ENCODE measurements at regions not wholly inside any gene's neighbourhood (a gene's known extent, or its start where the extent isn't known, plus 50 kb on each side); places are given as distances from the start of the nearest gene placed in this dataset.

DNA sequence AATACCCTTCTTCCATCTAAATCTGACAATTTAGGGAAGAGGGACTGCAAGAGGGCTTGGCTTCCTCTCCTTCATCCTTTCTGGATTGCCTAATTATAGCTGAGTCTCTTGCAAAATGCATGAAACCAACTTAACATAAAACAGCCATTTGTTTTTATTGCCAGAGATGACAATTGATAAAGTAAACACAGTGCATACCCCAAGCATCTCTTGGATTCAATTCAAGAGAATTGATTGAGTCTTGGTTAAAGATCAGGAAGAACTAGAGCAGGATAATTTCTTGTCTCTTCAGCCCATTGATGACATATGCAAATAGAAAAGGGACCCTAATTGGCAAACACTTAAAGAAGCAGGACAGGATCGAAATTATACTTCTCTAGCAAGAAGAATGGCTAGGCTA is 617.1 kb upstream of the PTBP2 start:
- Mint-ChIP-seq H3K27ac (ENCODE audit: unreplicated experiment) (no peak overlapping the region), H3K4me1 (ENCODE audit: low read depth, unreplicated experiment) (no peaks in the 10 kb centered on the region), H3K9me3 (ENCODE audit: low read depth, unreplicated experiment) (peaks cover 7% of the 10 kb centered on the region), H3K4me3 (ENCODE audit: low read depth, unreplicated experiment) (no peak overlapping the region), H3K27me3 (ENCODE audit: unreplicated experiment) (no peaks in the 10 kb centered on the region), H3K36me3 (ENCODE audit: insufficient read depth, unreplicated experiment) (no peaks in the 10 kb centered on the region)
- no TSS peak for BruUV-seq (replicated peaks)
- CTCF ChIA-PET: no interaction called here
- DNase-seq: no peak
- no peak for TF ChIP-seq CTCF (IDR thresholded peaks at IDR 0.05; ENCODE audit: unreplicated experiment)
- intact Hi-C loops (cut with micrococcal nuclease; ENCODE audit: unreplicated experiment): no loop called here

- TF ChIP-seq CTCF (IDR thresholded peaks at IDR 0.05; ENCODE audit: unreplicated experiment): no peak
- CTCF ChIA-PET: interaction anchor here (0.6 kb wide), 1 partner anchor 17 kb away, joined by 4 read pairs; no protein-coding TSS in a partner anchor
- BruUV-seq (replicated peaks): no TSS peak
Observed at GRCh38 chr1:96104906-96105305, 616.7 kb upstream of the PTBP2 start.

GRCh38 chr1:96116731-96117130 is 604.9 kb upstream of the PTBP2 start:
- Mint-ChIP-seq H3K27me3 (ENCODE audit: unreplicated experiment) (no peaks in the 10 kb centered on the region), H3K27ac (ENCODE audit: unreplicated experiment) (no peak overlapping the region), H3K4me1 (ENCODE audit: low read depth, unreplicated experiment) (no peaks in the 10 kb centered on the region), H3K4me3 (ENCODE audit: low read depth, unreplicated experiment) (no peak overlapping the region), H3K9me3 (ENCODE audit: low read depth, unreplicated experiment) (no peaks in the 10 kb centered on the region), H3K36me3 (ENCODE audit: insufficient read depth, unreplicated experiment) (no peaks in the 10 kb centered on the region)
- no peak for DNase-seq
- CTCF ChIA-PET: no interaction called here
- TF ChIP-seq CTCF (IDR thresholded peaks at IDR 0.05; ENCODE audit: unreplicated experiment): no peak
- intact Hi-C loops (cut with micrococcal nuclease; ENCODE audit: unreplicated experiment): no loop called here
- no TSS peak for BruUV-seq (replicated peaks)

More at GRCh38 chr1:96104906-96105305, 616.7 kb upstream of the PTBP2 start:
- intact Hi-C loops (cut with micrococcal nuclease; ENCODE audit: unreplicated experiment): no loop called here
- no peaks in the 10 kb centered on the region for H3K27me3 Mint-ChIP-seq (ENCODE audit: unreplicated experiment)
- H3K9me3 Mint-ChIP-seq (ENCODE audit: low read depth, unreplicated experiment): peaks cover 7% of the 10 kb centered on the region
- H3K27ac Mint-ChIP-seq (ENCODE audit: unreplicated experiment): no peak overlapping the region
- no peaks in the 10 kb centered on the region for H3K4me1 Mint-ChIP-seq (ENCODE audit: low read depth, unreplicated experiment)
- no peak for DNase-seq
- H3K36me3 Mint-ChIP-seq (ENCODE audit: insufficient read depth, unreplicated experiment): no peaks in the 10 kb centered on the region
- H3K4me3 Mint-ChIP-seq (ENCODE audit: low read depth, unreplicated experiment): no peak overlapping the region

GRCh38 chr1:96130432-96130831 is 591.2 kb upstream of the PTBP2 start:
- DNase-seq: no peak
- intact Hi-C loops (cut with micrococcal nuclease; ENCODE audit: unreplicated experiment): no loop called here
- CTCF ChIA-PET: no interaction called here

More at GRCh38 chr1:96130432-96130831, 591.2 kb upstream of the PTBP2 start:
- Mint-ChIP-seq H3K9me3 (ENCODE audit: low read depth, unreplicated experiment) (no peaks in the 10 kb centered on the region), H3K27ac (ENCODE audit: unreplicated experiment) (no peak overlapping the region), H3K4me1 (ENCODE audit: low read depth, unreplicated experiment) (no peaks in the 10 kb centered on the region), H3K36me3 (ENCODE audit: insufficient read depth, unreplicated experiment) (no peaks in the 10 kb centered on the region), H3K27me3 (ENCODE audit: unreplicated experiment) (no peaks in the 10 kb centered on the region), H3K4me3 (ENCODE audit: low read depth, unreplicated experiment) (no peak overlapping the region)
- TF ChIP-seq CTCF (IDR thresholded peaks at IDR 0.05; ENCODE audit: unreplicated experiment): no peak
- BruUV-seq (replicated peaks): no TSS peak

Data from Calu3 (cell line).